Stimulated activated naive CD4-positive, alpha-beta T cell (primary cell): ENCODE measurements at regions not wholly inside any gene's neighbourhood (a gene's known extent, or its start where the extent isn't known, plus 50 kb on each side); places are given as distances from the start of the nearest gene placed in this dataset.
"Not testable (repeated sequence)": the region's sequence is repeated elsewhere in the genome, so short reads cannot be mapped to it uniquely, and the experiment has no call there.

Experiments
- DNase-seq, 6 experiments: peaks; one replicate each; lab custom pipeline; 2025; lab: John Stamatoyannopoulos, UW

GRCh38 chr15:59896663-59897074 lies 107.4 kb upstream of the FOXB1 start:
- DNase-seq, result no peak

DNA sequence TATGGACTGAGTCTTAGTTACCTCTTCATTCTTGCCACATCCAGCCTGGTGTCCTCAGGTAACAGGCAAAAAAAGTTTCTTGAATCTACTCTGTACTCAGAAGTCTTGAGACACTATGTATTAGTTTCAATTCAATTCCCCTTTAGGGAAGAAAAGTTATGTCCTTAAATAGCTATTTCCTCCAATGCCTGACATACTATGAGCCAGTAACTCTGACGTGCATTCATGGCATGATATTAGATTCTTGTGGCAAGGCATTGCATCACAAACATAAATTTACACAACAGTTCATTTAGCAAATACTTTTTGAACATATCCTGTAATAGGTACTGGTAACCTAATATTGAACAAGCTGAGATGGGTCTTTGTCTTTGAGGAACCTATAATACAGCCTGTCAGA lies 109.3 kb upstream of the FOXB1 start:
- no peak for DNase-seq

GRCh38 chr15:59892985-59893384 lies 111.1 kb upstream of the FOXB1 start:
- no peak for DNase-seq

DNA sequence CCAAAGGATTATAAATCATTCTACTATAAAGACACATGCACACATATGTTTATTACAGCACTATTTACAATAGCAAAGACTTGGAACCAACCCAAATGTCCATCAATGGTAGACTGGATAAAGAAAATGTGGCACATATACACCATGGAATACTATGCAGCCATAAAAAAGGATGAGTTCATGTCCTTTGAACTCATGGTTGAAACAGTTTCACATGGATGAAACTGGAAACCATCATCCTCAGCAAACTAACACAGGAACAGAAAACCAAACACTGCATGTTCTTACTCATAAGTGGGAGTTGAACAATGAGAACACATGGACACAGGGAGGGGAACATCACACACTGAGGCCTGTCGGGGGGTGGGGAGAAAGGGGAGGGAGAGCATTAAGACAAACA lies 116.2 kb upstream of the FOXB1 start:
- not testable (repeated sequence) for DNase-seq

DNA sequence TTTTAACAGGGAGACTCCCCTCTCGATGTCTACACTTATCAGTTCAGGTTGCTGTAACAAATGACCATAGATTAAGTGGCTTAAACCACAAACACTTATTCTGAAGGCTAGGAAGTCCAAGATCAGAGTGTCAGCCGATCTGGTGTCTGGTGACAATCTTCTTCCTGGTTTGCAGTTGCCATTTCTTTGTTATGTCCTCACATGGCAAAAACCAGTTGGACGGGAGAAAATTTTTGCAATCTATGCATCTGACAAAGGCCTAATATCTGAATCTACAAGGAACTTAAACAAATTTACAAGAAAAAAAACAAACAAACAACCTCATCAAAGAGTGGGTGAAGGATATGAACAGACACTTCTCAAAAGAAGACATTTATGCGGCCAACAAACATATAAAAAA lies 116.9 kb upstream of the FOXB1 start:
- DNase-seq, result no peak

DNA sequence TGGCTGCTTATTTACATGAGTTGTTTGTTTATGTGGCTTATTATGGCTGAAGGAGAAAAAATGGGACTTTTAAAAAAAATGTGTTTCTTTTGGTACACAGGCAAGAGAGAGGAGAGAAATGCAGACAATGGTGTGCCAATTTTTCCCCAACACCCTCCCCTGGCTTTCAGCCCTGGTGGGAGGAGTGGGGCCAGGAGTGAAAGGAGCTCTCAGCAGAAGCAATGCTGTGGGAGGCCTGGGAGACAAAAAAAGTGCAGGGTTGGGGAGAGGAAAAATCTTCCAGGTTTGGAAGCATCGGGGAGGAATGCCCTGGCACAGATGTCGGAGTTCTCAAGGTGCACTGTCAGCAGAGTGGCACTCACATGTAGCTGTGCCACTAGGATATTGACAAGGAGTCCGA lies 117.7 kb upstream of the FOXB1 start:
- no peak for DNase-seq

- DNase-seq, result no peak
These were observed 118.3 kb upstream of the FOXB1 start for GRCh38 chr15:59885832-59886231.

- no peak for DNase-seq
These were observed 124.4 kb upstream of the FOXB1 start for GRCh38 chr15:59879506-59880265.

- no peak for DNase-seq
These were observed 128.0 kb upstream of the FOXB1 start for GRCh38 chr15:59876140-59876539.

- DNase-seq, result no peak
These were observed 130.4 kb upstream of the FOXB1 start for GRCh38 chr15:59873644-59874272.

GRCh38 chr15:59867086-59867855 lies 136.8 kb upstream of the FOXB1 start:
- no peak for DNase-seq

DNA sequence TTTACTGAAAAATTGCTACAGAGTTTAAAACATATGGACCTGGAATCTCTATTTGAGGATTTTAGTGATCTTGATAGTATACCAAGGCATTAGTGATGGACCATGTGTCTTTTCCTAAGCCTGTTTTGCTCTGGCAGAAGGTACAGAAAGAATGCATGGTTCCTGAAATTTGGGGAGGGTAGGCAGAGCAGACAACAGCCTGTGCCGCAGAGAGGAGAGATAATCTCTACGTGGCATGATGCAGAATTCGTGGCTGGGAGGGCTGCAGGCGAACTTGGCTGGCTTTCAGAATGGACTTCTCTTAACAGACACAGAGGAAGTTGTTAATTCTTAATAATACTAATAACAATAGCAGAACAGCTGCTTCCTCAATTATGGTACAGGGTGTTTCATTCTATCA lies 137.5 kb upstream of the FOXB1 start:
- DNase-seq, result no peak

DNA sequence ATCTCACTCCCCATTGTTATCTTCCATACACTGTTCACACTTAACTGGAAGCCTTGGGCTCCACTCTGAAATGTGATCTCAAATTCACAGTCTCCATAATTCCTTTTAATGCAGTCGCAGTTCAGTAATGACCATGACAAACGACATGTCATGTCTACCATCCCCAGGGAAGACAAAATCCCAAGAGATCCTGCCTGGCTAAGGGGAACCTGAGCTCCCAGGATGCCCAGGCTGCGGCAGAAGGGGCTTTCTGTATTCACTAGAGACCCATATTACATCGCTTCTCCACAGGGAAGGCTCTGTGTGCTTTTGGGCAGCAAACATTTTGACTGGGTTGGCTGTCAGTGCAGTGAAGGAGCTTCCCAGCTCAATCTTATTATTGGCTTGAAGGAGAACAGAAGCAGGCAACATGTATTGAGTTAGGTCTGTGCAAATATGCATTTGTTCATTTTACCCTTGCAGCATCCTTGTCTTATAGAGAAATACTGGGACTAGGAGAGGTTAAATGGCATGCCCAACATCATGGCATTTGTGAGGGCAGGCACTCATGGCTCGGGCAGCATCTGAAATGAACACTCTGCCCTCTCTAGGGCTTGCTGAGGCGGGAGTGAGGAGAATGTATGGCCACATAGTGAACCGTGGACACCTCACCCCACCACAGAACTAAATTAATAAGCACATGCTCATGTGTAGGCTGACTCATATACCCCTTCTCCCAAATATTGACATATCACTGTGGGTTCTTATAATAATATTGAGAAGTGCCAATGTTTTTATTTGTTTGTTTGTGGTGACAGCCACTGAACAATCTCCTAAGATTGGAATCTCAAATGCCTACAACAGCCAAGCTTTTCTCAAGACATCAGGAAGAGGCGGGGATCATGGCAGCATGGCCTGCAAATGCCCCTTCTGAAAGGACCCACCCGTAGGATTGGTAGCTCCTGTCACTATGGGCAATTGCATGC lies 141.6 kb upstream of the FOXB1 start:
- no peak for DNase-seq

DNA sequence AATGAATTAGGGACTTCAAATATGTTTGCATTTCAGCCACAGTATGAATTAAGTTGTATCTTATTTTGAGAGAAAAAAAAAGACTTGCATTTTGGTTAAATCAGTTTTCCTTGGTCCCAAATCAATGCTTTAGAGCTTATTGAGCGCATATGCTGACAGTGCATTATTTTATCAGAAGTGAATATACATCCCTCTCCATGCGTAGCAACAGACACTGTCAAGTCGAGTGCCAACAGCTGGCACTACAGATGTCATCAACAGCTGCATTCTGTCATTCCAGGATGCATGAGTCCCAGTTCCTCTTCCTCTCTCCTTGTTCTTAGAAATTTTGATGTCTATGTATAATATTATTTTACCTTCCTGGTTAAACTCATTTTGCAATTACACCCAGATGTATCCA lies 156.1 kb upstream of the FOXB1 start:
- DNase-seq, result no peak

DNA sequence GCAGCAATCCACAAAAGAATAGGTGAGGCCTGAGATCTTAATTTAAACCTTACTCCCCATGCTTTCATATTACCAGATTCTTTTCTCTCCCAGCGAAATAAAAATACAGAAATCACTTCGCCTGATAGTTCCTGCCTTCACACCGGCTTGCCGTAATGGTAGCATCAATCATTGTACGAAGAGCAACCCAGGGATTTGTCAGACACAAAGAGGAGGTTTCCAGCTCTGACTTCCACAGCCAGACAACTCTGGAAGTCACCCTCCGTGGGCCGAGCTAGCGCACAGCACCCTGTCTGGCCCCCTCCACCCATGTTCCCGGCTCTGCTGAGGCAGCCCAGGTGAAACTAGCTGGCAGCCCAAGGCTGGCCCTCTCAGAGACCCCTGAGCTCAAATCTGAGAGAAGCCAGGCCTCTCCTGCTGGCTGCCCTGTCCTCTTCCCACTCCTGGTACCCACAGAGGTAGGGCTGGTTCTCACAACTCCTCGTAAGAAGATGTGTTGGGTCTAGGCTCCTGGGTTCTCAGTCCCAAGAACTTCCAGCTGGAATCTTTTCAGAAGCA lies 156.9 kb upstream of the BNIP2 start:
- no peak for DNase-seq

DNA sequence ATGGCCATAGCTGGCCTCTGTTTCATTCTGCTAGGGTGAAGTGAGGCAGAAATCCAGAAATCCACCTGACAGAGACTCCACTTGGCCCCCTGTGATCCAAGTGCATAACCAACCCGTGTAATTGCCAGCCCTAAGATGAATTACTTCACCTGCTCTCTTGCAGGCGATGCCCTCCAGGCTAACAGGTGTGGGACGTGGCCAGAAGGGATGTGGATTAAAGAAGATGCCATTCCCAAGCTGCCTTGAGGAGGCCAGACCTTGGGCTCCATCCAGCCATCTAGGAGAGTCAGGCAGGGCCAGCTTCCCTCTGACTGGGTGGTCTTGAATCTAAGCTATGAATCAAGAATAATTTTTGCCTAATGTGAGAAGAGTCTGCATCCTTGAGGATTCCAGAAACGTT lies 154.5 kb upstream of the BNIP2 start:
- no peak for DNase-seq

DNA sequence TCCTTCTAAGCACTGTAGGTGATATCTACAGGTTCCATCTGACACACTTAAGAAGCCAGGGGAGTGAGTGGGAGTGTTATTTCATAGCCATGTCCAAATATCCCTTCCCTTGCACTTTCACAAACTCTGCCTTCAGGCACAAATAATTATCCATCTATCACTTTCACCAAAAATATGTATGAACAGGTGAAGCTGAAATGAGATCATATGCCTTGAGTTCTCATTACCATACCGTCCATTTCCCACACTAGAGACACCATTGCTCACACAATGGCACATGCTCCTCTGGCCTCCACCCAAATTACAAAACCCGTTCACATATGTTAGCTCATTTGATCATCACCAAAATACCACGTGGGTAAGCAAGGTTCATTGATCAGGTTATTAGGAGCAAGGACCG lies 151.9 kb upstream of the BNIP2 start:
- DNase-seq, result no peak

DNA sequence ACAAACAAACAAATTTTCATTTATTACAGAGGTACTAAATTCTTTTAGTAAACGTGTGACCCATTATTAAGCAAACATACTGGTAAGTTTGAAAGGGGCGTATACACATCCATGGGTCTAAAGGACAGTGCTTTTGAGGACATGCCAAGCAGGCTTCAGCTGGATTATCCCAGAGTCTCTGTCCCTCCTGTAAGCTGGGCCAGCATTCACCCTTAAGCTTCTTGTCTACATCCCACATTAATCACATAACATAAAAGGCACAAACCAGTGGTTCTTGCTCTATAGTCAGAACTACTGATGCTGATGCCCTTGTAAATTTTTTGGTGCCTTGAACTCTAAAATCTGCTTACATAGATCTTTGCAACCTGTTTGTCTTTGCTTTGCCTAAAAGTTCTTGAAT lies 150.8 kb upstream of the BNIP2 start:
- DNase-seq, result no peak

DNA sequence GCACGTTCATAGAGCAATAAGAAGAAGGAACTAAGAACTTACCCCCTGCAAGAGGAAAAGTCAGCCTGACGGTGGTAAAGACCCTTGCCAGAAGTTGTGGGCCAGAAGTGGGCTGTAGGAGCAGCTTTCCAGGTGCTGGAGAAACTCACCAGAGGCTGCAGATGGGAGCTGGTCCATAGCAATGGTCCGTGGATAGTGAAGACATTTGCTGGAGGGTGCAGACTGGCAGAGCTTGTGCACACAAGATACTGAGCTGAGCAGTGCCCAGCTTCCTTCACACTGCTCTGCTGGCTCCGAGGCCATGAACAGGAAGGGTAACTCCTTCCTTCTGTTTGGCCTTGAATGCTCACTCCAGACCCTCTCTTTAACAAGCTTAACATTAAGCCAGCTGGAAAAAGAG lies 149.8 kb upstream of the BNIP2 start:
- DNase-seq, result peak in 1 of 6 experiments; percentile 42

DNA sequence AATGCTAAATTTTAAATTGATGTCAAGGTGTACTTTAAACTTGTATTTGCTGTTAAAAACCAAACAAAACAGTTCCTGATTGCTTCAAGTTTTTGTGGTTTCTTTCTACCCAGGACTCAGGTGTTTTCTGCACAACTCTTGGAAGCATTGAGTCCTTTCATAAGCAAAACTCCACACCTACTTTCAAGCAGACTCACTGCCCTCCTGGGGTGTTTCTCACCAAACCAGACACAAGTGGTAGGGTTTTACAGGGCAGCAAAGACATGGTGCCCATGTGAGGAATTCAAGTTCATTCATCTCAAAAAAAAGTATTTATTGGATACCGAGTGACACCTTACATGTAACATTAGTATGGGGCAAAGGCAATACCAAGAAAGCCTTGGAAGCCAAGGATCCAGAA lies 146.7 kb upstream of the BNIP2 start:
- no peak for DNase-seq

DNA sequence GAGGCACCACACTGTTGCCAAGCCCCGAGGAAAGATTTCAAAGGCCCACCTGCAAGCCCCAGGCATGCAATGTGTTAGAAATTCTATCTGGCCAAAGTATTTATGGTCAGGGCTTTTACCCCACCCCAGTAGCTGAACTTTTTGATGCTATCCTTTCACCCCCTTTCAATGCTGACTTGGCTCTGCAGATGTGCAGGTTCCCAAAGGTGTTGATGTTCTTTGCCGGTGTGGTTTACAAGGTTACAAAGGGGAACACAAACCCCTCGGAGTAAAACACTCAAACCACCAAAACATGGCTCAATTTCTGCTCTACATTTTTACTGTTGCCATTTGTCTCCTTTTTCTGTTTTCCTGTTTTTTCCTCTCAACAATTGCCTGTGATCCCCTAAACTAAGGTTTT lies 145.4 kb upstream of the BNIP2 start:
- no peak for DNase-seq

GRCh38 chr15:59833366-59833765 lies 144.2 kb upstream of the BNIP2 start:
- no peak for DNase-seq
